DOHH2 (cell line): ENCODE measurements at regions not wholly inside any gene's neighbourhood (a gene's known extent, or its start where the extent isn't known, plus 50 kb on each side); places are given as distances from the start of the nearest gene placed in this dataset.

Experiments
- H3F3A ChIP-seq: fragments of 200-600 bp; sonication (generic), shearing (Covaris generic); 2 replicates; pipeline ENCODE4 v1.6.0; 2016; ENCODE audit warnings: antibody characterized with exemption, mild to moderate bottlenecking; ENCODE audit not compliant: control insufficient read depth, insufficient read depth
- H3K27ac ChIP-seq: fragments of 200-600 bp; sonication (generic); 2 replicates; pipeline ENCODE4 v1.5.1; 2014; ENCODE audit warnings: low read depth, mild to moderate bottlenecking, low read length, moderate library complexity
- H3K27me3 ChIP-seq: fragments of 200-600 bp; sonication (generic); 2 replicates; pipeline ENCODE4 v1.6.1; 2014; ENCODE audit warnings: mild to moderate bottlenecking, low read length, mixed read lengths; ENCODE audit not compliant: control insufficient read depth
- H3K36me3 ChIP-seq: fragments of 200-600 bp; sonication (generic); 2 replicates; pipeline ENCODE4 v1.6.1; 2014; ENCODE audit warnings: mild to moderate bottlenecking, low read length, moderate library complexity, mixed read lengths; ENCODE audit not compliant: control insufficient read depth
- H3K4me1 ChIP-seq: fragments of 200-600 bp; sonication (generic); 2 replicates; pipeline ENCODE4 v1.6.1; 2014; ENCODE audit warnings: mild to moderate bottlenecking, low read length, mixed read lengths; ENCODE audit not compliant: control insufficient read depth
- H3K4me2 ChIP-seq: fragments of 200-600 bp; sonication (generic); 2 replicates; pipeline ENCODE4 v1.6.0; 2014; ENCODE audit warnings: mild to moderate bottlenecking, low read length, moderate library complexity
- H3K4me3 ChIP-seq: fragments of 200-600 bp; sonication (generic); 2 replicates; pipeline ENCODE4 v1.5.1; 2014; ENCODE audit warnings: mild to moderate bottlenecking, low read length, mixed read lengths
- H3K79me2 ChIP-seq: fragments of 200-600 bp; sonication (generic); 2 replicates; pipeline ENCODE4 v1.6.1; 2014; ENCODE audit warnings: mild to moderate bottlenecking, low read length, mixed read lengths; ENCODE audit not compliant: control insufficient read depth
- H3K9me2 ChIP-seq: fragments of 200-600 bp; sonication (generic); replicated peaks from 2 replicates; pipeline ENCODE4 v1.6.1; 2014; ENCODE audit warnings: mild to moderate bottlenecking, low read length, mixed read lengths; ENCODE audit not compliant: control insufficient read depth
- H3K9me3 ChIP-seq: fragments of 200-600 bp; sonication (generic); 2 replicates; pipeline ENCODE4 v1.6.1; 2014; ENCODE audit warnings: antibody characterized with exemption, low read length, mixed read lengths; ENCODE audit not compliant: control insufficient read depth, insufficient read depth
- H4K20me1 ChIP-seq: fragments of 200-600 bp; sonication (generic); 2 replicates; pipeline ENCODE4 v1.6.0; 2014; ENCODE audit warnings: low read depth, mild to moderate bottlenecking, antibody characterized with exemption, low read length, moderate library complexity; ENCODE audit not compliant: control insufficient read depth, insufficient read depth
- EZH2phosphoT487 ChIP-seq: fragments of 200-600 bp; sonication (generic); IDR thresholded peaks from 2 replicates; pipeline ENCODE4 v1.6.1; 2017; ENCODE audit warnings: borderline replicate concordance, mild to moderate bottlenecking, antibody characterized with exemption, low read length, moderate library complexity, mixed read lengths
- TF ChIP-seq, protein P1 (sequence below): fragments of 200-600 bp; sonication (generic); IDR thresholded peaks from one replicate; pipeline ENCODE4 v1.5.1; 2014; ENCODE audit warnings: antibody characterized with exemption, mild to moderate bottlenecking, low read depth, low read length; ENCODE audit not compliant: poor library complexity, severe bottlenecking

DNA sequence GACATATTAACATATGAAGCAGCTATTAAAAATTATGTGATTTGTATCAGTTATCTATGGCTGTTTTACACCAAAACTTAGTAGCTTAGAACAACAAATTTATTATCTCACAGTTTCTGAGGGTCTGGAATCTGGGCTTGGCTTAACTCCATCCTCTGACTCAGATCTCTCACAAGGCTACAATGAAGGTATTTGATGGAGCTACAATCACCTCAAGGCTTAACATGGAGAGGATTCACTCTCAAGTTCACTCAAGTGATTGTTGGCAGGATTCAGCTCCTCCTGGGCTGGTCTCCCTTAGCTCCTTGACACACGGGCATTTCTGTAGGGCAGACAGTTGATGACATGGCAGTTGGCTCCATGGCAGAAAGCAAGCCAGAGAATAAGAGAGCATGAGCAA lies 133.0 kb upstream of the SLC14A2 start:
- no peaks in the 10 kb centered on the region for H3K27me3 ChIP-seq
- no peak for TF ChIP-seq EZH2phosphoT487
- TF ChIP-seq, protein P1, sequence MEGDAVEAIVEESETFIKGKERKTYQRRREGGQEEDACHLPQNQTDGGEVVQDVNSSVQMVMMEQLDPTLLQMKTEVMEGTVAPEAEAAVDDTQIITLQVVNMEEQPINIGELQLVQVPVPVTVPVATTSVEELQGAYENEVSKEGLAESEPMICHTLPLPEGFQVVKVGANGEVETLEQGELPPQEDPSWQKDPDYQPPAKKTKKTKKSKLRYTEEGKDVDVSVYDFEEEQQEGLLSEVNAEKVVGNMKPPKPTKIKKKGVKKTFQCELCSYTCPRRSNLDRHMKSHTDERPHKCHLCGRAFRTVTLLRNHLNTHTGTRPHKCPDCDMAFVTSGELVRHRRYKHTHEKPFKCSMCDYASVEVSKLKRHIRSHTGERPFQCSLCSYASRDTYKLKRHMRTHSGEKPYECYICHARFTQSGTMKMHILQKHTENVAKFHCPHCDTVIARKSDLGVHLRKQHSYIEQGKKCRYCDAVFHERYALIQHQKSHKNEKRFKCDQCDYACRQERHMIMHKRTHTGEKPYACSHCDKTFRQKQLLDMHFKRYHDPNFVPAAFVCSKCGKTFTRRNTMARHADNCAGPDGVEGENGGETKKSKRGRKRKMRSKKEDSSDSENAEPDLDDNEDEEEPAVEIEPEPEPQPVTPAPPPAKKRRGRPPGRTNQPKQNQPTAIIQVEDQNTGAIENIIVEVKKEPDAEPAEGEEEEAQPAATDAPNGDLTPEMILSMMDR = no peak
- H3K9me3 ChIP-seq = no peaks in the 10 kb centered on the region
- no peaks in the 10 kb centered on the region for H3K79me2 ChIP-seq
- H3K4me1 ChIP-seq = no peaks in the 10 kb centered on the region
- no peak overlapping the region for H3K4me3 ChIP-seq
- H3K36me3 ChIP-seq = no peaks in the 10 kb centered on the region
- no peak overlapping the region for H3K27ac ChIP-seq
- H3K9me2 ChIP-seq = no peaks in the 10 kb centered on the region
- H3F3A ChIP-seq = no peaks in the 10 kb centered on the region
- no peaks in the 10 kb centered on the region for H4K20me1 ChIP-seq
- H3K4me2 ChIP-seq = no peak overlapping the region

DNA sequence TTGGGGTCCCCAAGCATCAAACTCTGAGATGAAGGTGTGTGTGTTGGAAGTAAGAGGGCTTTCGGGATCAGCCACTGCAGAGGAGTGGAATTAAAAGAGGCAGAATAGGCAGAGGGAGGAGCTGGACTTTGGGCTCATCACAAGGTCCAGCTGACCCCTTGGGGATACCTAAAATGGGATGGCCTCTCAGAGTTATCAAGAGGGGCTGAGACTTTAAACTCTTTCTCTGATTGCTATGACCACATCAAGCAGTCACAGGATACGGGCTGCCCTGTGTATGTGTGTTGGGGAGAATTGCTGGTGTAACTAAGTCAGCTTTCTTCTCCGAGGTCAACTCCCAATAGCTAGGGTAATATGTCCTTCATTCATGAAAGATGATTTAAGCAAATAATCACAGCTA lies 127.7 kb upstream of the SLC14A2 start:
- Histone ChIP-seq H3K27me3 (no peaks in the 10 kb centered on the region), H3F3A (no peaks in the 10 kb centered on the region), H3K9me3 (no peaks in the 10 kb centered on the region), H3K36me3 (no peaks in the 10 kb centered on the region), H3K4me1 (no peaks in the 10 kb centered on the region), H3K9me2 (no peaks in the 10 kb centered on the region), H3K4me2 (no peak overlapping the region), H3K27ac (no peak overlapping the region), H4K20me1 (no peaks in the 10 kb centered on the region), H3K4me3 (no peak overlapping the region), H3K79me2 (no peaks in the 10 kb centered on the region)
- TF ChIP-seq EZH2phosphoT487 = no peak
- TF ChIP-seq, protein P1 = no peak

DNA sequence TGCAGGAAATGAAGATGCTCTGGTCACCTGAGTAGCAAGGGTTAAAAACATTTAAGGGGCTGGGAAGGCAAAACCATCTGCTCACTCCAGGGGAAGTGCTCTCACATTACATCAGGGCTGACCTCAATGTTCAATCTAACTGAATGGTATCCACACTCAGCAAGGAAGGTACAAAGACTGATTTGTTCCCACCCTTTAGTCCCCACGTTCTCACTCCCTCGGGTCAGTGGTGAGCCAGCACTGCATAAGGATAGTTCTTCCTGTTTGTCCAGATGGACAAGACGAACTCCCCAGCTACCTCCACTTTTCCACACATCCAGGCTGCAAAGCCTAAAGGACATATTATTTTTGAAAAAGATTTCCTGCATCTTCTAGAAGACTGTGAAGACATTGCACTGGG lies 126.6 kb upstream of the SLC14A2 start:
- no peaks in the 10 kb centered on the region for H3K27me3 ChIP-seq
- H3K9me2 ChIP-seq = no peaks in the 10 kb centered on the region
- H3K36me3 ChIP-seq = no peaks in the 10 kb centered on the region
- H3K4me1 ChIP-seq = no peaks in the 10 kb centered on the region
- H3K4me3 ChIP-seq = no peak overlapping the region
- H3K79me2 ChIP-seq = no peaks in the 10 kb centered on the region
- no peak overlapping the region for H3K4me2 ChIP-seq
- TF ChIP-seq, protein P1 = no peak
- no peak for TF ChIP-seq EZH2phosphoT487
- no peaks in the 10 kb centered on the region for H3K9me3 ChIP-seq
- no peaks in the 10 kb centered on the region for H4K20me1 ChIP-seq
- H3F3A ChIP-seq = no peaks in the 10 kb centered on the region
- no peak overlapping the region for H3K27ac ChIP-seq

DNA sequence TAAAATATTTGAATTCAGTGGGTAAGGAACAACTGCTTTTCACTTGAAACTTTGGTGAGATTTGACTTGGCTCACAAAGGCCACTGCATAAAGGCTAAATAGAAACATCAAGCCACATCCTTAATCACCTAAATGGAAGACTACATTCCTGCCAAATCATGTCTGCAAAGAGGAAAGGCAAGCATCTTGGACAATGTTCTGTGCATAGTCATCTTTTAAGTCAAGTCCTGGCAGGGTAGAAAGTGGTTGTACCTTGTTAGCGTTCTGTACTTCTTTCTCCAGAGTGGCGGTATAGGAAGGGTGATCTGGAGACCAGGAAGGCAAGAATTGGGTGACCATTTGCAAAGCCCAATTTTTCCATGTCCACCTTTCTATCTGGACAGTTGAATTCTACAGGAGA lies 121.4 kb upstream of the SLC14A2 start:
- Histone ChIP-seq H3K4me2 (no peak overlapping the region), H3K27ac (no peak overlapping the region), H3K4me1 (no peaks in the 10 kb centered on the region), H3F3A (no peaks in the 10 kb centered on the region), H3K79me2 (no peaks in the 10 kb centered on the region), H3K4me3 (no peak overlapping the region), H3K9me2 (no peaks in the 10 kb centered on the region), H4K20me1 (no peaks in the 10 kb centered on the region), H3K36me3 (no peaks in the 10 kb centered on the region), H3K27me3 (no peaks in the 10 kb centered on the region), H3K9me3 (no peaks in the 10 kb centered on the region)
- TF ChIP-seq, protein P1 = no peak
- no peak for TF ChIP-seq EZH2phosphoT487
